ENCODE measurements at regions not wholly inside any gene's neighbourhood (a gene's known extent, or its start where the extent isn't known, plus 50 kb on each side); places are given as distances from the start of the nearest gene placed in this dataset.

GRCh38 chr3:117084277-117084676 lies 374.7 kb downstream of the TUSC7 start:
- TF ChIP-seq, protein P1, sequence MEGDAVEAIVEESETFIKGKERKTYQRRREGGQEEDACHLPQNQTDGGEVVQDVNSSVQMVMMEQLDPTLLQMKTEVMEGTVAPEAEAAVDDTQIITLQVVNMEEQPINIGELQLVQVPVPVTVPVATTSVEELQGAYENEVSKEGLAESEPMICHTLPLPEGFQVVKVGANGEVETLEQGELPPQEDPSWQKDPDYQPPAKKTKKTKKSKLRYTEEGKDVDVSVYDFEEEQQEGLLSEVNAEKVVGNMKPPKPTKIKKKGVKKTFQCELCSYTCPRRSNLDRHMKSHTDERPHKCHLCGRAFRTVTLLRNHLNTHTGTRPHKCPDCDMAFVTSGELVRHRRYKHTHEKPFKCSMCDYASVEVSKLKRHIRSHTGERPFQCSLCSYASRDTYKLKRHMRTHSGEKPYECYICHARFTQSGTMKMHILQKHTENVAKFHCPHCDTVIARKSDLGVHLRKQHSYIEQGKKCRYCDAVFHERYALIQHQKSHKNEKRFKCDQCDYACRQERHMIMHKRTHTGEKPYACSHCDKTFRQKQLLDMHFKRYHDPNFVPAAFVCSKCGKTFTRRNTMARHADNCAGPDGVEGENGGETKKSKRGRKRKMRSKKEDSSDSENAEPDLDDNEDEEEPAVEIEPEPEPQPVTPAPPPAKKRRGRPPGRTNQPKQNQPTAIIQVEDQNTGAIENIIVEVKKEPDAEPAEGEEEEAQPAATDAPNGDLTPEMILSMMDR (conservative IDR thresholded peaks at IDR 0.05; ENCODE audit: low read depth, low read length) = no peak
- no peak overlapping the region for H3K4me3 ChIP-seq (ENCODE audit: low read length)
- no peak for DNase-seq (ENCODE audit: low read depth)

DNA sequence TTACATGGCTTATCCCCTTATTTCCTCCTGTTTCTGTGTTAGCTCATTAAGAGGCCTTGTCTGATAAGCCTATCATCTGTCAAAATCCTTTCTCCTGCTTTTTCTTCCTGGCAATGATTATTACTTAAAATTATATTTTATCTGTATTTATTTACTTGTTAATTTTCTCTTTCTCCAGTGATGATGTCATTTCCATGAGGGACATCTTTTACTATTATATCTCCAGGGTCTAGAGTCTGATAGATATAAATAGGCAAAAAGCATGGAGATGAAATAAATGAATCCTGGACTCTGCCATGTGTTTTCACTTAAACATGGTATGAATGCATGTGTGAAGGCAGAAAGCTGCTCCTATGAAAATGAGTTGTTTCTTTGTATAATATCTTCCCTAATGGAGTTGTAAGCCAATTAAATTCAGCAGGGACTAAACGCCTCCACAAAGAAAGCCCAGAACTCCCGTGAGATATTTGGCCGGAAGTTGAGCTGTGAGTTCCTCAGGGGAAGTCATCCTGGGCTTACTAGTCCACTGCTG lies 375.2 kb downstream of the TUSC7 start:
- no peak for DNase-seq (ENCODE audit: low read depth)
- TF ChIP-seq, protein P1 (conservative IDR thresholded peaks at IDR 0.05; ENCODE audit: low read depth, low read length) = no peak
- H3K4me3 ChIP-seq (ENCODE audit: low read length) = no peak overlapping the region

- no peak for DNase-seq (ENCODE audit: low read depth)
- H3K4me3 ChIP-seq (ENCODE audit: low read length) = no peak overlapping the region
- TF ChIP-seq, protein P1 (conservative IDR thresholded peaks at IDR 0.05; ENCODE audit: low read depth, low read length) = no peak
Observed at GRCh38 chr3:117091676-117092075, 382.1 kb downstream of the TUSC7 start.

DNA sequence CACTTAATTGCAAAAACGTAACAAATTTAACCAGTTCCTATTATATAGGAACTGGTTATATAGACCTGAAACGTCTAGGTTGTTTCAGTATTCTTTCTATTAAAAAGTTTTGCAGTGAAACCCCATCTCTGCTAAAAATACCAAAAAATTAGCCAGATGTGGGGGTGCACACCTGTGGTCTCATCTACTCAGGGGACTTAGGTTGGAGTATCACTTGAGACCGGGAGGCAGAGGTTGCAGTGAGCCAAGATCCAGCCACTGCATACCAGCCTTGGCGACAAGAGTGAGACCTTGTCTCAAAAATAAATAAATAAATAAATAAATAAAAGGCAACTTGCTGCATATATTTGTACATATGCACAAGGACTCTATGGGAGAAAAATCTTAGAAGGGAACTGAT lies 387.0 kb downstream of the TUSC7 start:
- TF ChIP-seq, protein P1 (conservative IDR thresholded peaks at IDR 0.05; ENCODE audit: low read depth, low read length) = no peak
- DNase-seq (ENCODE audit: low read depth) = no peak
- H3K4me3 ChIP-seq (ENCODE audit: low read length) = no peak overlapping the region

- DNase-seq (ENCODE audit: low read depth) = no peak
- no peak overlapping the region for H3K4me3 ChIP-seq (ENCODE audit: low read length)
- TF ChIP-seq, protein P1 (conservative IDR thresholded peaks at IDR 0.05; ENCODE audit: low read depth, low read length) = no peak
Observed at GRCh38 chr3:117097351-117097750, 387.8 kb downstream of the TUSC7 start.

GRCh38 chr3:117101697-117102096 lies 392.1 kb downstream of the TUSC7 start:
- DNase-seq (ENCODE audit: low read depth) = no peak
- TF ChIP-seq, protein P1 (conservative IDR thresholded peaks at IDR 0.05; ENCODE audit: low read depth, low read length) = no peak
- H3K4me3 ChIP-seq (ENCODE audit: low read length) = no peak overlapping the region

- DNase-seq (ENCODE audit: low read depth) = no peak
- no peak overlapping the region for H3K4me3 ChIP-seq (ENCODE audit: low read length)
- TF ChIP-seq, protein P1 (conservative IDR thresholded peaks at IDR 0.05; ENCODE audit: low read depth, low read length) = no peak
Observed at GRCh38 chr3:117102426-117102825, 392.8 kb downstream of the TUSC7 start.
